Anterior cingulate cortex (tissue), 58 donors: ENCODE measurements at regions not wholly inside any gene's neighbourhood (a gene's known extent, or its start where the extent isn't known, plus 50 kb on each side); places are given as distances from the start of the nearest gene placed in this dataset.

Source experiments
- DNase-seq, 58 donors: peaks; one replicate each; lab custom pipeline; 2025; lab: John Stamatoyannopoulos, UW

GRCh38 chr1:4010814-4011605 is 110.9 kb upstream of the C1orf174 start:
- DNase-seq = no peak

DNA sequence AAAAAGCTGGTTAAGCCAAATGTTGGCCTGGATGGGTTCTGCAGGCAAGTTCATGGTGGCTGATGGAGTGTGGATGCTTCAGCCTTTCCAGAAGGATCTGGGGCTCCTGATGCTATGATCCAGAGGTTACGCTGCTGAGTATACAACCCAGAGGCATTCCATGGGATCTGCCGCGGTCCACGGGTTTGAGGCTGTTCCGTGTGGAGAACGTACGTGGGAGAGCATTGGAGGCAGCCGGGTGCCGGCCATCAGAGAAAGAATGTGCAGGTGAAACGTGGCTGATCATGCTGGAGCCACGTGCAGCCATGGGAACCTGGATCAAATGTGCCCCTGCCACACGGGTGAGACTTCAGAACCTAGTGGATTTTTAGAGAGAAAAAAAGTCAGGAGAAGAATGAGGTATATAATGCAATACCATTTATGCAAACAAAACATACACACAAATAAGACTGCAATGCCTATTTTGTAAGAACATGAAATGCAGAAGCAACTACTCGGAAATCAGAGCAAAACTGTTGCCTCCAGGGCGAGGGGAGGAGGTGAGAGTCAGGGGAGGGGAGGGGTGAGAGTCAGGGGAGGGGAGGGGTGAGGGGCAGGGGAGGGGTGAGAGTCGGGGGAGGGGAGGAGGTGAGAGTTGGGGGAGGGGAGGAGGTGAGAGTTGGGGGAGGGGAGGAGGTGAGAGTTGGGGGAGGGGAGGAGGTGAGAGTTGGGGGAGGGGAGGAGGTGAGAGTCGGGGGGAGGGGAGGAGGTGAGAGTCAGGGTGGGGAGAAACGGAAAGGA is 116.5 kb upstream of the C1orf174 start:
- no peak for DNase-seq

- peak in 1 of 58 donors; percentile 26 for DNase-seq
These were observed 117.7 kb upstream of the C1orf174 start for GRCh38 chr1:4017636-4018365.

GRCh38 chr1:4018466-4019146 is 118.5 kb upstream of the C1orf174 start:
- peak in 13 of 58 donors; percentile 14 to 60 (median 31) for DNase-seq

GRCh38 chr1:4019147-4019521 is 119.1 kb upstream of the C1orf174 start:
- DNase-seq = peak in 15 of 58 donors; percentile 7 to 60 (median 24)

GRCh38 chr1:4019606-4020331 is 119.7 kb upstream of the C1orf174 start:
- DNase-seq = no peak

- no peak for DNase-seq
These were observed 120.4 kb upstream of the C1orf174 start for GRCh38 chr1:4020449-4020848.

DNA sequence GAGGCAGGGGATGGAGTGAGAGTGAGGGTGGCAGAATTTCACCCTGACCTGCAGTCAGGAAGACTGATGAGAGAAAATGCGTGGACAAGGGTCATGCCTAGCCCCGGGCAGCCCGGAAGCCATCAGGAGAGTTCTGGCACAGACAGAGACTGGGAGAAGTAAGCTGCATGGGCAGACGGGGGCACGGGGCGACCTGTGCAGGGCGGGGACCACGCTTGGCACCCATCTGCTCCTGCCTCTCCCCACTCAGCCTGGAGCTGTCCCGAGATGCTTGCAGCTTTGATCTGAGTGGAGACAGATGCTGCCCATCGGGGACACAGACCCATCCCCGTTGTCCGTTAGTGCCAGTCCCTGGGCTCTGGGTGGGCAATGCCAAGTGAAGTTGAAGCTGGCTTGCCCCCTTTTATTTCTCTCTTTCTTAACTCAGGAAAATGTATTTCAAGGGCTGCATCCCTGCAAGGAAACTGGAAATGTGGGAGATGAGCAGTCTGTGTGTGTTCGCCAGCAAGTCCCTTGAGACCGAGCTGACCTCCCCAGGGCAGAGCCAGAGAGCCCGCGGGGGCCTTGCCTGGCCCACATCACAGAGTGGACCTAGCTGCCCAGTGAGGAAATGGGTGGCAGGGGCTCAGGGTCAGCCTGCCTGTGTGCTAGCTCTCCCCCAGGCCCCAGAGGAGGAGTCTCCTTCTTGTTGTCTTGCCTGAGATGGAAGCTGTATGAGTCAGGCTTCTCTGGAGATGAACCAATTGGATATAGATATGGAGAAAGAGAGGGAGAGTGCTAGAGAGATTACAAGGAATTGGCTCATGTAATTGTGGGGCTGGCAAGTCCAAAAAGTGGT is 121.3 kb upstream of the C1orf174 start:
- peak in 2 of 58 donors; percentile 8 to 12 for DNase-seq

- no peak for DNase-seq
These were observed 121.8 kb upstream of the C1orf174 start for GRCh38 chr1:4021974-4022268.

DNA sequence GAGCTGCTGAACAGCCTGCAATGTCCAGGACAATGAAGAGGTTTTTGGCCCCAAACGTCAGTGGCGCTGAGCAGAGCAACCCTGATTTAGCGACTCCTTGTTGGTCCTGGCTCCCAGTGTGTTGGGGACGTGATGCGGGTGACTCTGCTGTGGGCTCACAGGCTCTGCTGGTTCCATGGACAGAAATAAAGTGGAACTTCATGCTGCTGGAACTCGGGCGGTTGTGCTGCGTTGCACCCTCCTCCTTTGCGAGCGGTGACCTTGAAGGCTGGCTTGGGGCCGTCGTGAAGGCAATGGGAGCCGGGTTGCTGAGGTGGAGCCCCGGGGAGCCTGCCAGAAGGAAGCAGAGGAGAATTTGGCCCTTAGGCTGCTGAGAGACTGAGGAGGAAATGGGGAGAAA is 122.6 kb upstream of the C1orf174 start:
- no peak for DNase-seq

DNA sequence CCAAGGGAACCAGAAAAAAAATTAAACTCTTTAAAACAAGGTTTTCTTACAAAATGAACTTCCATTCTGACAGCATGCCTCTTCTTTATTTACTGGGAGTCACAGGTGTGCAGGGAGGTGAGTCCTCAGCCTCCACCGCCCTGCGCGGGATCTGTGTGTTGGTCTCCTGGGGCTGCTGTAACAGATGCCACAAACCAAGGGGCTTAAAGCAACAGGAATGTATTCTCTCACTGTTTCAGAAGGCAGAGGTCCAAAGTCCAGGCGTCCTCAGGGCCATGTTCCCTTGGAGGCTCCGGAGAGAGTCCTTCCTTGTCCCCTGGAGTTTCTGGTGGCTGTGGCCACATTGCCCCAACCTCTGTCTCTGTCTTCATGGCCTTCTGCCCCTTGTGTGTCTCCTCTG is 123.6 kb upstream of the C1orf174 start:
- no peak for DNase-seq

DNA sequence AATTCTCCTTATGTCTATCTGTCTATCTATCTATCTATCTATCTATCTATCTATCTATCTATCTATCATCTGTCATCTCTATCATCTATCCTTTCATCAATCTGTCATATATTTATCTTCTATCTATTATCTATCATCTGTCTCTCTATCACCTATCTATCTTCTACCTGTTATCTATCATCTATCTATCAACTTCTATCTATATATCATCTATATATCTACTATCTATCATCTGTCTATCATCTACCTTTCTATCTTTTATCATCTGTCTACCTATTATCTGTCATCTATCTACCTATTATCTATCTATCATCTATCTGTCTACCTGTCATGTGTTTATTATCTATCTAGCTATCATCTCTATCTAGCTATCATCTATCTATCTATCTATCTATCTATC is 124.7 kb upstream of the C1orf174 start:
- no peak for DNase-seq

DNA sequence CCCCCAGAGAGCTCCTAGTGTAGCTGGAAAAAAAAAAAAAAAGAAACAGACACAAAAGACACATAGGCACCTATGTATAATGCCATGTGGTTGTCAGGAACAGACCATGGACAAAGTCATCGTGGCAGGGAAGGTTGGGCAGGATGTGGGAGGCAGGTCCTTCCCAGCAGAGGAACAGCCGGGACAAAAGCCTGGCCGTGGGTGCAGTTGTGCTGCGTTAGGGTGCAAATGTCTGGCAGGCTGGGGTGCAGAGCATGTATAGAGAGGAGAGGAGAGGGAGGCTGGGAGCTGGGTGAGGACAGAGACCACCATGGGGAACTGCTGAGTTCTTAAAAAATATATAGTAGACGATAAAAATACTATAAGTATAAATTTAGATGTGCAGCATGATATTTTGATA is 125.7 kb upstream of the C1orf174 start:
- DNase-seq = no peak

DNA sequence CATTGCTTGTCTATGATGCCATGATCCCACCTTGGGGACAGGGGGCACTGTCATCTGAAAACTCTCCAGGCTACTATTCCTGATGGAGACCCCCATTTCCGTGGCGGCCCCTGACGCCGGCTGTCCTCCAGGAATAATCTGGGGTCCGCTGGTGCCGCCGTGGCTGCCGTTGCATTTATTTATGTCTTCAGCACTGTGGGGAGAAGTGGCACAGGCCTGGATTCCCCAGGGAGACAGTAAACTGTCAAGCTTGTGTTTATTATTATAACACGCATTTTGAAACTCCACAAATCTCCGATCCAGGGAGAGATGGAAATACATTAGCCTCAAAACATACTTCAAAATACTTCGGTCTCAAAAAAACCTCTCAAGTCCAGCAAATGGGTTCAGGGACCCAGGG is 126.9 kb upstream of the C1orf174 start:
- no peak for DNase-seq

GRCh38 chr1:4027492-4028138 is 127.5 kb upstream of the C1orf174 start:
- no peak for DNase-seq

DNA sequence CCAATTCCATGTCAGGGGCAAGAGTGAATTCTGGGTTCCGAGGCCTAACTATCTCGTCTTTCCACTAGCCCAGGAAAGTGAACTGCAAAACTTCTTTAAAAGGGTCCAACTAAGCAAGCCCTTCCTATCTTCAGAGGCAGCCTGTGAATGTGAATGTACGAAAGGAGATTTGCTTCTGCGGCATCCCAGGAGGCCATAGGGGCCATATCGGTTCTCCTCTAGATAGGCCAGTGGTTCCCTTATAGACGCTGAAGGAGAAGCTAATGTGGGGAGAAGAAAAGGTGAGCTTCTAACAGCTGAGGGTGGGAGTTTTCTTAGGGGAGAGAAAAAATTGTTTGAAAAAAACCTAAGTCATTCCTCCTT is 128.0 kb upstream of the C1orf174 start:
- DNase-seq = no peak

DNA sequence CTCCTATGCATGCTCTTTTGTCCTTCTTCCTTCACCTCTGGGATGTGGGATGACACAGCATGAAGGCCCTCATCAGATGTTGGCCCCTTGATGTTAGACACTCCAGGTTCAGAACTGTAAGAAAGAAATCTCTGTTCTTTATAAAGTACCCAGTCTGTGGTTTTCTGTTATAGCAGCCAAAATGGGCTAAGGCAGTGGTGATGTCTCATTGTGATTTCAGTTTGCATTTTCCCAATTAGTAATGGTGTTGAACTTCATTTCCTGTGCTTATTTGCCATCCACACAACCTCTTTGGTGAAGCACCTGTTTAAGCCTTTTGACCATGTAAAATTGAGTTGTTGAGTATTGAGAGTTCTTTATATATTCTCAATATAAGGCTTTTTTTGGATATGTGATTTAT is 129.3 kb upstream of the C1orf174 start:
- no peak for DNase-seq

GRCh38 chr1:4032571-4032970 is 132.5 kb upstream of the C1orf174 start:
- no peak for DNase-seq
